ENCODE measurements at regions not wholly inside any gene's neighbourhood (a gene's known extent, or its start where the extent isn't known, plus 50 kb on each side); places are given as distances from the start of the nearest gene placed in this dataset.

DNA sequence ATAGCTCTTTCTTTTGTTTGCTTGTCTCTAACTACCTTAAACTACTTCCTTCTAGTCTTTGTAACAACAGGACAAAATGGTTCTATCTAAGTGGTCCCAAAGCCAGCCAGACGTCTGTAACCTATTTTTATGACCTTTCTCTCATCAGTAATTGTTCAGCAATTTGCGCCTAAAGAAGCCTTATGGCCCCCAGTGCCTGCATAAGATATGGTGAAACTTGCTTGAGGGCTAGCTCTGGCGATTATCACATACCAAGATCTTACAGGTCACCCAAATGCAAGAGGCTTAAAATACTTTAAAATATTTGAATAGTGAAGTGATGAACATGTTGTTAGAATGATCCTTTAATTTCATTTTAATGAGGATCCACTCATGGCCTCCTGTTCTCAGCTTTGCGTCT lies 369.4 kb downstream of the SOX2 start:
- DNase-seq = no peak

- DNase-seq = no peak
These were observed 371.4 kb downstream of the SOX2 start for GRCh38 chr3:182083112-182083511.

DNA sequence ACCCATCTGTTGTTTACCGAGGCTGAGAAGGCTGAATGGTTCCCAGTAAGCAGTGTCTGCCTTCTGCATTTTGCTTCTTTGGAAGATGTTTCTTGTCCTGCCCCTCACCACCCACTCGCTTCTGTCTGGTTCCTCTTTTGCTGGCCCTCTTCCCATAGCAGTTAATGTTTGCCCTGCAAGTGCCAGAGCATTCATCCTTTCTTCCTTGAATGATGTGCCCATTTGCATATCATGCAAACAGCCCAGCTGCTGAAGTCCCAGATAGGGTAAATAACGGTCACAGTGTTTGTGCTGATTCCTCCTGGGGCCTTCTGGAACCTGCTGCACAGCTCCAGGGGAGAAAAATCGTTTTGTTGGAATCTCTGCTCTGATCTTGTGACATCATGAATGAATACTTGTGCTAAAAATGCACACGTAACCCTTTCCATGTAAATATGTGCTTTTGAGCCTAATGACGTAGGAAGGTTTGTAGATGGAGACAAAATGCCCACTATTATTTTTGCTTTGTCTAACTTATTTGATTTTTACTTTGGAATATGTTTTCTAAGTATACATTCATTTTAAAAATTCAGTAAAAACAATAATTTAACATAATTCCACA lies 381.0 kb downstream of the SOX2 start:
- peak; percentile 12 to 40 for DNase-seq

DNA sequence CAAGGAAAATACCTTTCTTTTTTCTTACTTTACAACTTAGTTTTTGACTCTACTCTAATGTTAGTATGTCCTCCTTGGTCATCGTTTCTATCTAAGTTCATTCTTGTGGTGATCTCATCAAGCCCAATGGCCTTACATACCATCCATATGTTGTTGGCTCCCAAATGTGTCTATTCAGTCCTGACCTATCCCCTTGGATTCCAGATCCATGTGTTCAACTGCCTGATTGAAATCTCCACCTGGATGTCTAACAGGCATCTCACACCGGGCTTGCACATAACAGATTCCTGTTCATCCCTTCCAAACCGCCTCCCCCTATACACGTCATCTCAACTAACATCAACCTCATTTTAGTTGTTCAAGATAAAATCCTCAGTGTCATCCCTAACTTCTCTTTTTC lies 382.6 kb downstream of the SOX2 start:
- no peak for DNase-seq

- no peak for DNase-seq
These were observed 393.2 kb downstream of the SOX2 start for GRCh38 chr3:182104881-182105280.

GRCh38 chr3:182105875-182106274 lies 394.1 kb downstream of the SOX2 start:
- no peak for DNase-seq

- DNase-seq = no peak
These were observed 396.6 kb downstream of the SOX2 start for GRCh38 chr3:182108371-182108770.

DNA sequence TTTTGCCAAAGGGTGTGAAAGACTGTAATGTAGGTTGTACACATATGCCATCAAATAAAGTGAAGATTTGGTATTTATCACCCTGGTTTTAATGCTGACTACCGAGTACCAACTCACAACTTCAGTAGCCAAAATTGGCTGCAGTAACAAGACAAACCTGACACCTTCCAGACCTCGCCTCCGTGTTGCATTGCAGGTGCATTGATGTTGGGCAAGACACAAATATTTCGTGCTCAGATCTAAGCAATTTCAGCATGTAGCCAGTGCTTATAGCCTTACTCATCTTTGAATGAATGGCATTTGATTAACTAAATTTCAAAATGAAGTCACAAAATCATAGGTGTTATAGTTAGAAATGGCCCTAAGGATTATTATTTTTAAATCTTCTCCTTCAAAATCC lies 400.2 kb downstream of the SOX2 start:
- DNase-seq = no peak

- no peak for DNase-seq
These were observed 403.7 kb downstream of the SOX2 start for GRCh38 chr3:182115328-182116015.

DNA sequence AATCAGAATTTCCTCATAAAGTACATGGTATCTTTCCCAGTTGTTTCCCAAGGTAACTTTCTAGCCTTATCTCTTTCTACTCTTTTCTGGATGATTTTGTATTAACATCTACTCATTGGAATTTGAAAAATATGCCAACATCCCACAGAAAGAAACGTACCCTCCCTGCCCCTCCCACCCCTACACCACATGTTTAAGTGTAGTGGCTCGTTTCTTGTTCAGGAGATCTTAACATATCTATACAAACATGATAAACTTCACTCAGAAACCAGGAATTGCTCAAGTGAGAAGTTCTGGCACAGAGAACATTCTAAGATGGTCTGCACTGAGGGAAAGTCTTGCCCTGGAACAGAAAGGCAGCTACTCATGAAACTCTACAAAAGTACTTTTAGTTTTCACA lies 404.7 kb downstream of the SOX2 start:
- DNase-seq = no peak

GRCh38 chr3:182117131-182117530 lies 405.4 kb downstream of the SOX2 start:
- no peak for DNase-seq

GRCh38 chr3:182117583-182117982 lies 405.9 kb downstream of the SOX2 start:
- no peak for DNase-seq

GRCh38 chr3:182118066-182118465 lies 406.3 kb downstream of the SOX2 start:
- no peak for DNase-seq

DNA sequence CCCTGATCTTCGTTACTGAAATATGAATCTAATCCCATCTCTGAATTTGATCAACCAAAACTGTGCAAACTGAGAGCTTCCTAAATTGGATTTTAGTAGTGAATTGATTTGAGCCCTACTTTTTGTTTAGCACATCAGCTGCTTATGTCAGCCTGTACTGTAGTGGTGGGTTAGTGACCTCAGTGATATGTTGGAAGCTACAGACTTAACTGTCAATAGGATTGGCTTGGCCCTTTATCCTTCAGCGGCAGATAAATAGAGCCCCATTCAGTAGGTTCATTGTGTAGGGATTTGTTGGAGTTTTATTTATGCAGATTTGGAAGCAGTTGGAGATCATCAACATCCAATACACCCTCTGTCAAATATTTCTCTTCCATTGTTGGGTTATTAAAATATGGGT lies 409.7 kb downstream of the SOX2 start:
- no peak for DNase-seq

GRCh38 chr3:182122779-182123178 lies 411.1 kb downstream of the SOX2 start:
- DNase-seq = no peak

- no peak for DNase-seq
These were observed 412.5 kb downstream of the SOX2 start for GRCh38 chr3:182124187-182124586.

DNA sequence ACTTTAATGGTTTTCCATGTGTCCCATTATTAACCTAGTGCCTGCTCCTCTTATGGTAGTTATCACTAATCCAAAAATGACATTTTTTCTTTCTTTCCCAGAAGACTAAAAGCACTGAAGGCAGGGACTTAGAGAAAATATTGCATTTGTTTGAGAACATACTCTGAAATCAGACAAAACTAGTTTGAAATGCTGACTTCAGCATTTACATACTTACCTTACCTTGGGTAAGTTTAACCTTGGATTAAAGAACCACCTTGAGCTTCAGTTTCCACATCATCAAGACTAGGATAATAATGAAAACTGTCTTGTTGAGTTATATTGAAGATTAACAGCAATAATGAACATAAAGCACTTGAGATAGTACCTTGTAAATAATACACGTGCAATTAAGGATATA lies 413.0 kb downstream of the SOX2 start:
- no peak for DNase-seq

DNA sequence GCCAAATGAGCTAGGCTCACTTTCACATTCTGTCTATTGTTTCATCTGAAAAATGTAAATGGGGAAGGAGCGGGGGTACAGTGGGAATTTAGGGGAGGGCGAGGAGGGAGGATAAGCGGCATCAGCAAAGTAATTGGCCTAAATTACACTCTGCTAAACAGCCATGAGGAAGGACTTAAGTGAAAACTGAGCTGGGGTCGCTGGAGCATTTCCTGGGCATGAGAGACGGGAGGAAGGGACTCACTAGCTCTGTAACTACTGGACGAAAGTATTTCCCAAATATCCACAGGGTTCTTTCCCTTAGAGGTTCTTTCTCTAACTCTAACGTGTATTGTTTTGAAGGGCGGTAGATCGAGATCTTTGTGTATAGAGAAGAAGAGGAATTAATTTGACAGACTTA lies 418.0 kb downstream of the SOX2 start:
- no peak for DNase-seq

DNA sequence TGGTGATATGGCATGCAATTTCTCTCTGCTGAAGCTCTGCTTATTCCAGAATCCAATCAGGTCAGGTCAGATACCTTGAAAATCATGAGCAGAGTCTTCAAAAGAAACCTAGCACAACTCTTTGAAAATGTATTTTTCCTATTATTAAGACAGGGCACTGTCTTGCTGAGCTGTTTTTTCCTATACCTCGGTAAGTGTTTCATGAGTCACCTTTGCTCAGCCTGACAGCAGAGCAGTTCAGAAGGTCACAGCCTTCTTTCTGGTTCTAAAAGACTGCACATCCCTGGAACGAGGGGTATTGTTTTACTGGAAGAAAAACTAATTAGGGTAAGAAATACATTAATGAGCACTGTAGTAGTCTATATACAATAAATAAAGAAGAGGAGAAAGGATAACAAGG lies 422.0 kb downstream of the SOX2 start:
- no peak for DNase-seq

DNA sequence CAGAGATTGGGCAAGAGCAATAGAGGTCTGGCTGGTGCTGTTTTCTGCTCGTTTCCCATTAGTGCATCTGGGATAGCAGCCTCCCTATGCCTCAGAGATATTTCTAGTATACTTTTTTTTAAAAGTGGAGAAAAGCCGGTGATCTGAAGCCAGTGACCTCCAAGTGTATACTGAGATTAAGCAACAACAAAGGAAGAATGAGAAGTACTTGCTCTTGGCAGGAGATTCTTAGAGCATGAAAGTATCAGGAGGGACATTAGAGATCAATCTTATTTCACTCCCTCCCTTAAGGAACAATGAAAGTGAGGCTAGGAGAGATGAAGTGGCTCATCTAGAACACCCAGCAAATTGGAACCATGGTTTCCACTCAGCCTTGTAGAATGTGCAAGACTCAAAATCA lies 423.3 kb downstream of the SOX2 start:
- no peak for DNase-seq

GRCh38 chr3:182136008-182136910 lies 424.5 kb downstream of the SOX2 start:
- DNase-seq = no peak

DNA sequence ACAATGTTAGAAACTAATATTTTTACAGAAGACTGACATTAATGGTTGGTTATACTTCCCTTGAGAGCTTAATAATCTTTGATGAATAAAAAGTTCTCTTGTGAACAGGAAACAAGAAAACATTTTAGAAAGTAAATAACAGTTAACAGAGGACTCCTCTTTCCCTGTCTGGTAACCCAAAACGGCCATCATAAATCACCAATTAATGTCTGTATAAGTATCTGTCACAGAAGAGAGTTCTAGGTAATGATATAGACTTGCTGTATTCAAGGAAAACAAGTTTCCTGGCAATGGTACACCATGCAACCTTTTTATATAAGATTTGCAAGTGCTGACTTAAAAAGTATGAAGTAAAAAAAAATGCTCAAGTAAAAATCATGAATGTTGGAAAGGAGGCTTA lies 426.7 kb downstream of the SOX2 start:
- no peak for DNase-seq

GRCh38 chr3:182139627-182140357 lies 428.1 kb downstream of the SOX2 start:
- DNase-seq = no peak

All from inflammatory macrophage (primary cell).